SK-N-SH treated with all-trans-retinoic acid at 6 μM for 48 hours (cell line): ENCODE measurements at regions not wholly inside any gene's neighbourhood (a gene's known extent, or its start where the extent isn't known, plus 50 kb on each side); places are given as distances from the start of the nearest gene placed in this dataset.

Experiments used
- ATAC-seq: fragments of 200-7000 bp; cut with Tn5 transposase; 3 replicates; pipeline ENCODE4 v1.9.1; 2020; ENCODE audit warnings: mild to moderate bottlenecking, moderate library complexity
- ARNTL ChIP-seq: fragments of 450-650 bp; formaldehyde crosslinking; IDR thresholded peaks from 2 replicates; pipeline ENCODE4 v1.5.0; 2020; ENCODE audit warnings: low read depth, mild to moderate bottlenecking, moderate library complexity, borderline replicate concordance
- BACH2 ChIP-seq: fragments of 250-450 bp; sonication (Bioruptor Pico); IDR thresholded peaks from 2 replicates; pipeline ENCODE4 v1.9.0; 2021; ENCODE audit warnings: mild to moderate bottlenecking, borderline replicate concordance
- CREB5 ChIP-seq: fragments of 250-450 bp; sonication (Bioruptor Pico); IDR thresholded peaks from 2 replicates; pipeline ENCODE4 v1.5.1; 2020; ENCODE audit warnings: low read depth, mild to moderate bottlenecking, moderate library complexity
- CSDC2 ChIP-seq: fragments of 250-450 bp; sonication (Bioruptor Pico); IDR thresholded peaks from 2 replicates; pipeline ENCODE4 v1.5.0; 2020; ENCODE audit warnings: mild to moderate bottlenecking, moderate library complexity
- ESRRG ChIP-seq: fragments of 250-450 bp; sonication (Bioruptor Pico); IDR thresholded peaks from 2 replicates; pipeline ENCODE4 v1.6.1; 2021; ENCODE audit warnings: mild to moderate bottlenecking
- GLIS3 ChIP-seq: fragments of 250-450 bp; sonication (Bioruptor Pico); IDR thresholded peaks from 2 replicates; pipeline ENCODE4 v1.5.0; 2020; ENCODE audit warnings: mild to moderate bottlenecking, moderate library complexity
- ISL1 ChIP-seq: fragments of 250-450 bp; sonication (Bioruptor Pico); IDR thresholded peaks from 2 replicates; pipeline ENCODE4 v2.1.2; 2022; ENCODE audit warnings: mild to moderate bottlenecking, moderate library complexity
- OSR1 ChIP-seq: fragments of 250-450 bp; sonication (Bioruptor Pico); IDR thresholded peaks from 2 replicates; pipeline ENCODE4 v1.8.0; 2022; ENCODE audit warnings: moderate library complexity, mild to moderate bottlenecking, inconsistent platforms
- PATZ1 ChIP-seq: fragments of 250-450 bp; sonication (Bioruptor Pico); IDR thresholded peaks from 2 replicates; pipeline ENCODE4 v1.8.0; 2020; ENCODE audit warnings: mild to moderate bottlenecking, moderate library complexity, borderline replicate concordance
- PPARA ChIP-seq: fragments of 250-450 bp; sonication (Bioruptor Pico); IDR thresholded peaks from 2 replicates; pipeline ENCODE4 v1.5.0; 2020; ENCODE audit warnings: mild to moderate bottlenecking, borderline replicate concordance
- RARB ChIP-seq: fragments of 250-450 bp; sonication (Bioruptor Pico); IDR thresholded peaks from 2 replicates; pipeline ENCODE4 v1.8.0; 2021; ENCODE audit warnings: mild to moderate bottlenecking, moderate library complexity
- SNAI2 ChIP-seq: fragments of 250-450 bp; sonication (Bioruptor Pico); IDR thresholded peaks from 2 replicates; pipeline ENCODE4 v1.5.0; 2020; ENCODE audit warnings: mild to moderate bottlenecking, moderate library complexity
- TCF4 ChIP-seq: fragments of 250-450 bp; sonication (Bioruptor Pico); IDR thresholded peaks from 2 replicates; pipeline ENCODE4 v1.8.0; 2021; ENCODE audit warnings: mild to moderate bottlenecking, moderate library complexity, borderline replicate concordance
- TOX ChIP-seq: fragments of 250-450 bp; sonication (Bioruptor Pico); IDR thresholded peaks from 2 replicates; pipeline ENCODE4 v1.8.0; 2021; ENCODE audit warnings: mild to moderate bottlenecking, moderate library complexity, borderline replicate concordance
- TSHZ2 ChIP-seq: fragments of 250-450 bp; sonication (Bioruptor Pico); IDR thresholded peaks from 2 replicates; pipeline ENCODE4 v1.5.0; 2020; ENCODE audit warnings: mild to moderate bottlenecking, moderate library complexity
- ZC3H10 ChIP-seq: fragments of 250-450 bp; sonication (Bioruptor Pico); IDR thresholded peaks from 2 replicates; pipeline ENCODE4 v1.5.1; 2021; ENCODE audit warnings: mild to moderate bottlenecking, moderate library complexity
- ZFP3 ChIP-seq: fragments of 250-450 bp; sonication (Bioruptor Pico); IDR thresholded peaks from 2 replicates; pipeline ENCODE4 v1.5.0; 2020; ENCODE audit warnings: mild to moderate bottlenecking, moderate library complexity
- ZFP30 ChIP-seq: fragments of 450-650 bp; formaldehyde crosslinking; IDR thresholded peaks from 2 replicates; pipeline ENCODE4 v1.5.0; 2022; ENCODE audit warnings: mild to moderate bottlenecking, moderate library complexity
- ZNF565 ChIP-seq: fragments of 450-650 bp; formaldehyde crosslinking; conservative IDR thresholded peaks from 2 replicates; pipeline ENCODE4 v1.5.0; 2020; ENCODE audit warnings: low read depth, mild to moderate bottlenecking, moderate library complexity
- ZNF70 ChIP-seq: fragments of 450-650 bp; formaldehyde crosslinking; IDR thresholded peaks from 2 replicates; pipeline ENCODE4 v1.5.0; 2020; ENCODE audit warnings: mild to moderate bottlenecking, moderate library complexity
- ZNF8 ChIP-seq: fragments of 450-650 bp; formaldehyde crosslinking; IDR thresholded peaks from 2 replicates; pipeline ENCODE4 v1.5.0; 2020; ENCODE audit warnings: mild to moderate bottlenecking, moderate library complexity
- TF ChIP-seq, protein P1 (sequence below): fragments of 250-450 bp; sonication (Bioruptor Pico); IDR thresholded peaks from 2 replicates; pipeline ENCODE4 v1.5.1; 2021; ENCODE audit warnings: mild to moderate bottlenecking, moderate library complexity
- TF ChIP-seq, protein P2 (sequence below): fragments of 250-450 bp; sonication (Bioruptor Pico); IDR thresholded peaks from 2 replicates; pipeline ENCODE4 v1.8.0; 2021; ENCODE audit warnings: low read depth, mild to moderate bottlenecking, moderate library complexity, borderline replicate concordance

GRCh38 chr12:13478650-13479181, 282.2 kb downstream of the EMP1 start:
- TF ChIP-seq ISL1 (CRISPR knock-in tag), result no peak
- no peak for ATAC-seq

- no peak for ATAC-seq
- no peak for TF ChIP-seq PPARA
- no peak for TF ChIP-seq OSR1 (CRISPR knock-in tag)
- no peak for TF ChIP-seq ARNTL (CRISPR knock-in tag)
- TF ChIP-seq TSHZ2 (CRISPR knock-in tag), result no peak
- TF ChIP-seq TOX (CRISPR knock-in tag), result no peak
- TF ChIP-seq CSDC2 (CRISPR knock-in tag), result no peak
- TF ChIP-seq TCF4, result no peak
- TF ChIP-seq, protein P1, sequence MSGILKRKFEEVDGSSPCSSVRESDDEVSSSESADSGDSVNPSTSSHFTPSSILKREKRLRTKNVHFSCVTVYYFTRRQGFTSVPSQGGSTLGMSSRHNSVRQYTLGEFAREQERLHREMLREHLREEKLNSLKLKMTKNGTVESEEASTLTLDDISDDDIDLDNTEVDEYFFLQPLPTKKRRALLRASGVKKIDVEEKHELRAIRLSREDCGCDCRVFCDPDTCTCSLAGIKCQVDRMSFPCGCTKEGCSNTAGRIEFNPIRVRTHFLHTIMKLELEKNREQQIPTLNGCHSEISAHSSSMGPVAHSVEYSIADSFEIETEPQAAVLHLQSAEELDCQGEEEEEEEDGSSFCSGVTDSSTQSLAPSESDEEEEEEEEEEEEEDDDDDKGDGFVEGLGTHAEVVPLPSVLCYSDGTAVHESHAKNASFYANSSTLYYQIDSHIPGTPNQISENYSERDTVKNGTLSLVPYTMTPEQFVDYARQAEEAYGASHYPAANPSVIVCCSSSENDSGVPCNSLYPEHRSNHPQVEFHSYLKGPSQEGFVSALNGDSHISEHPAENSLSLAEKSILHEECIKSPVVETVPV, result no peak
- no peak for TF ChIP-seq SNAI2 (CRISPR knock-in tag)
- no peak for TF ChIP-seq CREB5
- no peak for TF ChIP-seq BACH2 (CRISPR knock-in tag)
- TF ChIP-seq ZFP30, result no peak
- no peak for TF ChIP-seq ISL1 (CRISPR knock-in tag)
- TF ChIP-seq ZNF565 (CRISPR knock-in tag), result no peak
- TF ChIP-seq ESRRG (CRISPR knock-in tag), result no peak
- TF ChIP-seq, protein P2, sequence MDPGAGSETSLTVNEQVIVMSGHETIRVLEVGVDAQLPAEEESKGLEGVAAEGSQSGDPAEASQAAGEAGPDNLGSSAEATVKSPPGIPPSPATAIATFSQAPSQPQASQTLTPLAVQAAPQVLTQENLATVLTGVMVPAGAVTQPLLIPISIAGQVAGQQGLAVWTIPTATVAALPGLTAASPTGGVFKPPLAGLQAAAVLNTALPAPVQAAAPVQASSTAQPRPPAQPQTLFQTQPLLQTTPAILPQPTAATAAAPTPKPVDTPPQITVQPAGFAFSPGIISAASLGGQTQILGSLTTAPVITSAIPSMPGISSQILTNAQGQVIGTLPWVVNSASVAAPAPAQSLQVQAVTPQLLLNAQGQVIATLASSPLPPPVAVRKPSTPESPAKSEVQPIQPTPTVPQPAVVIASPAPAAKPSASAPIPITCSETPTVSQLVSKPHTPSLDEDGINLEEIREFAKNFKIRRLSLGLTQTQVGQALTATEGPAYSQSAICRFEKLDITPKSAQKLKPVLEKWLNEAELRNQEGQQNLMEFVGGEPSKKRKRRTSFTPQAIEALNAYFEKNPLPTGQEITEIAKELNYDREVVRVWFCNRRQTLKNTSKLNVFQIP (CRISPR knock-in tag), result no peak
- no peak for TF ChIP-seq RARB
- no peak for TF ChIP-seq GLIS3
- TF ChIP-seq ZNF8 (CRISPR knock-in tag), result no peak
- TF ChIP-seq, all 23 proteins: peak for 0
Measured at GRCh38 chr12:13474381-13474780, 277.9 kb downstream of the EMP1 start.

GRCh38 chr12:13472690-13473089, 276.2 kb downstream of the EMP1 start:
- no peak for ATAC-seq
- TF ChIP-seq ZC3H10 (no peak), PATZ1 (CRISPR knock-in tag) (no peak), TOX (CRISPR knock-in tag) (no peak), CREB5 (no peak), TSHZ2 (CRISPR knock-in tag) (no peak), ESRRG (CRISPR knock-in tag) (no peak), PPARA (no peak), ARNTL (CRISPR knock-in tag) (no peak), SNAI2 (CRISPR knock-in tag) (no peak), ISL1 (CRISPR knock-in tag) (no peak), BACH2 (CRISPR knock-in tag) (no peak), ZFP3 (CRISPR knock-in tag) (no peak), ZNF70 (CRISPR knock-in tag) (no peak), RARB (no peak), ZFP30 (no peak), ZNF8 (CRISPR knock-in tag) (no peak)
- TF ChIP-seq, protein P1, result no peak
